ENCODE measurements at regions not wholly inside any gene's neighbourhood (a gene's known extent, or its start where the extent isn't known, plus 50 kb on each side); places are given as distances from the start of the nearest gene placed in this dataset.

- no peak for DNase-seq (ENCODE audit: low read depth)
- no peak for TF ChIP-seq CTCF (conservative IDR thresholded peaks at IDR 0.05; ENCODE audit: low read depth, low read length)
- no peak overlapping the region for H3K4me3 ChIP-seq (ENCODE audit: low read depth, low read length)
Measured at GRCh38 chr4:57220734-57221133, 110.5 kb upstream of the IGFBP7 start.

GRCh38 chr4:57220172-57220571 lies 110.0 kb upstream of the IGFBP7 start:
- no peak overlapping the region for H3K4me3 ChIP-seq (ENCODE audit: low read depth, low read length)
- TF ChIP-seq CTCF (conservative IDR thresholded peaks at IDR 0.05; ENCODE audit: low read depth, low read length), result no peak
- DNase-seq (ENCODE audit: low read depth), result no peak

- DNase-seq (ENCODE audit: low read depth), result no peak
- TF ChIP-seq CTCF (conservative IDR thresholded peaks at IDR 0.05; ENCODE audit: low read depth, low read length), result no peak
Measured at GRCh38 chr4:57219431-57219830, 109.2 kb upstream of the IGFBP7 start.

GRCh38 chr4:57214654-57215411 lies 104.6 kb upstream of the IGFBP7 start:
- no peak for DNase-seq (ENCODE audit: low read depth)
- TF ChIP-seq CTCF (conservative IDR thresholded peaks at IDR 0.05; ENCODE audit: low read depth, low read length), result no peak
- no peak overlapping the region for H3K4me3 ChIP-seq (ENCODE audit: low read depth, low read length)

More at GRCh38 chr4:57219431-57219830, 109.2 kb upstream of the IGFBP7 start:
- no peak overlapping the region for H3K4me3 ChIP-seq (ENCODE audit: low read depth, low read length)

- TF ChIP-seq CTCF (conservative IDR thresholded peaks at IDR 0.05; ENCODE audit: low read depth, low read length), result no peak
- DNase-seq (ENCODE audit: low read depth), result no peak
- H3K4me3 ChIP-seq (ENCODE audit: low read depth, low read length), result no peak overlapping the region
Measured at GRCh38 chr4:57211131-57211530, 100.9 kb upstream of the IGFBP7 start.

GRCh38 chr4:57206172-57206571 lies 96.0 kb upstream of the IGFBP7 start:
- no peak for TF ChIP-seq CTCF (conservative IDR thresholded peaks at IDR 0.05; ENCODE audit: low read depth, low read length)

GRCh38 chr4:57205580-57205979 lies 95.4 kb upstream of the IGFBP7 start:
- TF ChIP-seq CTCF (conservative IDR thresholded peaks at IDR 0.05; ENCODE audit: low read depth, low read length), result no peak
- no peak for DNase-seq (ENCODE audit: low read depth)
- H3K4me3 ChIP-seq (ENCODE audit: low read depth, low read length), result no peak overlapping the region

More at GRCh38 chr4:57206172-57206571, 96.0 kb upstream of the IGFBP7 start:
- DNase-seq (ENCODE audit: low read depth), result no peak
- H3K4me3 ChIP-seq (ENCODE audit: low read depth, low read length), result no peak overlapping the region
